Effector memory CD4-positive, alpha-beta T cell (primary cell): ENCODE measurements at regions not wholly inside any gene's neighbourhood (a gene's known extent, or its start where the extent isn't known, plus 50 kb on each side); places are given as distances from the start of the nearest gene placed in this dataset.

ENCODE experiments used
- DNase-seq, 3 donors: peaks; one replicate each; pipeline ENCODE4 v3.0.0-alpha.2; 2020
- H3K27ac ChIP-seq: 2 replicates; pipeline ENCODE4 v1.7.0; 2013; ENCODE audit warnings: mild to moderate bottlenecking, low read length, moderate library complexity; ENCODE audit not compliant: insufficient read depth, poor library complexity, severe bottlenecking
- H3K27me3 ChIP-seq: replicated peaks from 2 replicates; pipeline ENCODE4 v1.7.0; 2013; ENCODE audit warnings: mild to moderate bottlenecking, low read length; ENCODE audit not compliant: insufficient read depth, control insufficient read depth, poor library complexity, severe bottlenecking
- H3K36me3 ChIP-seq: 2 replicates; pipeline ENCODE4 v1.7.0; 2013; ENCODE audit warnings: mild to moderate bottlenecking, low read length, moderate library complexity; ENCODE audit not compliant: control insufficient read depth, insufficient read depth
- H3K4me1 ChIP-seq: 2 replicates; pipeline ENCODE4 v1.7.0; 2013; ENCODE audit warnings: low read length, mild to moderate bottlenecking; ENCODE audit not compliant: control insufficient read depth, insufficient read depth, poor library complexity, severe bottlenecking
- H3K4me3 ChIP-seq: 2 replicates; pipeline ENCODE4 v1.7.0; 2013; ENCODE audit warnings: low read length, low read depth, mild to moderate bottlenecking; ENCODE audit not compliant: insufficient read depth, poor library complexity, severe bottlenecking
- H3K9me3 ChIP-seq: 2 replicates; pipeline ENCODE4 v1.7.0; 2013; ENCODE audit warnings: mild to moderate bottlenecking, low read length, moderate library complexity; ENCODE audit not compliant: control insufficient read depth

DNA sequence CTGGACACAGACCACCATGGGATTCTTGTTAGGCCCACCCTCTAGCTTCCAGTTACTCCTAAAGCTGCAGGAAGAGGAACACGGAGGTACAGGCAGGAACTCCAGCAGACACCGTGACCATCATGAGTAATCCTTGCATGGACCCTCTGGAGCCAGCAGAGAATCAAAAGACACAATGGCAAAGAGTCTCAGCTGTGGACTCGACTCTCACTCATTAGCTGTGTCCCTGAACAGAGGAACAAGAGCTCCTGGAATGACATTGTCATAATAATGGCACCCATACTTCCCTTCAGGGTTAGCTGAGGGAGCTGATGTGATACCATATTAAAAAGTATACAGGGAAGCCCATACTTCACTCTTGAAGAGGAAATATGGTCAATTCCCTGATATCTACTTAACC lies 176.3 kb upstream of the ASIC2 start:
- H3K27ac ChIP-seq, result no peak overlapping the region
- H3K4me1 ChIP-seq, result no peaks in the 10 kb centered on the region
- no peaks in the 10 kb centered on the region for H3K27me3 ChIP-seq
- no peaks in the 10 kb centered on the region for H3K9me3 ChIP-seq
- H3K36me3 ChIP-seq, result no peaks in the 10 kb centered on the region
- no peak for DNase-seq
- no peak overlapping the region for H3K4me3 ChIP-seq

DNA sequence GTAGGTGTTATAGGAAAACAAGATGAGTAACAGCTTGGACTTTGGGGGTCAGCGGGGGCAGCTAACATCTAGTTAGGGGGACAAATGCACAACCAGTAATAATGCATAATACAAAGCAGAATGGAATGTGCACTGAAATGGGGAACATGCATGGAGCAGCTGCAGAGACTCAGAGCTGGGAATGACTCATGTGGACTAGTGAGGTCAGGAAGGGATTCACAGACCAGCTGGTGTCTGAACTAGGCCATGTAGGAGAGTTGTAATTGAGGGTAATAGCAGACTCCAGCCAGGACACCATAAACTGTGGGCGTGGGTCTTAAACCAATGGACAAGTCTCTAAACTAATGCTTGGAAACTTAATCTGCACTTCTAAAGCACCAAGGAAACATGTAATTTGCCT lies 176.8 kb upstream of the ASIC2 start:
- H3K27ac ChIP-seq, result no peak overlapping the region
- no peak for DNase-seq
- H3K4me3 ChIP-seq, result no peak overlapping the region
- H3K9me3 ChIP-seq, result no peaks in the 10 kb centered on the region
- H3K27me3 ChIP-seq, result no peaks in the 10 kb centered on the region
- H3K36me3 ChIP-seq, result no peaks in the 10 kb centered on the region
- H3K4me1 ChIP-seq, result no peaks in the 10 kb centered on the region

DNA sequence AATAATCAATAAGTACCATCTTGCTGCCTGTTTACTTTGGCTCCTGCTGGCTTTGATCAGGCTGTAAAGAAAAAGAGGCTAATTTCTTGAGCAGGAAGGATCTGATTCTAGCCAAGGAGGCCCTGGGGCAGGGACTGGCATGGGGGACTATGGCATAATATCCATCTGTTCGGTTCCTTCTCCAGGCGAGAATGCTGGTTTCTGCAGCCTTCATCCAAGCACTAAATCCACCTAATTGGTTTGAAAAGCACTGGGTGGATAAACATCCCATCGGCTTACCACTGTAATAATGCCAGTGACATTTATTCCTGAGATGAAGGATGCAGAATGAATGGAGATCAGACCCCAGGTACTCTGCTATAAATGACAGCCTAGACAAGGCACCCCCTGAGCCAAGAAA lies 180.0 kb upstream of the ASIC2 start:
- no peak overlapping the region for H3K4me3 ChIP-seq
- H3K4me1 ChIP-seq, result no peaks in the 10 kb centered on the region
- DNase-seq, result no peak

DNA sequence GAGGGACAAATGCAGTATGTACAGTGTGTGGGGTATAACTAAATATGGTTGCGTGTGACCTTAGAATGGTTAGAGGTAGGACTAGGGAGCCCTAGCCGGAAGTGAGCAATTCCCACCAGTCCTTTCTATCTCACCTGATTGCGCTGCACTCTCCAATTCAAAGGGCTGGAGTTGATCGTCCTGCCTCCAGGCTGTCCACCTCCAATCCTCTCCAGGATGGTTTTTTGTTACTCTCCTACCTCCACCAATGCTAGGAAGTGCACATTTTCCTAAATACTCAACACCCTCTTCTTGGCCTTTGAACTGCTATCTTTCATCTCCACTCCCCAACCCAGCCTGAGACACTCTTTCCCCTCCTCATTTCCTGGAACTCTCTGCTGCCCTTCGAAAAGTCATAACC lies 181.7 kb upstream of the ASIC2 start:
- H3K36me3 ChIP-seq, result no peaks in the 10 kb centered on the region
- H3K9me3 ChIP-seq, result no peaks in the 10 kb centered on the region
- no peak overlapping the region for H3K4me3 ChIP-seq
- DNase-seq, result no peak
- no peaks in the 10 kb centered on the region for H3K4me1 ChIP-seq
- H3K27me3 ChIP-seq, result no peaks in the 10 kb centered on the region
- H3K27ac ChIP-seq, result no peak overlapping the region

More for the DNA sequence above, 180.0 kb upstream of the ASIC2 start:
- H3K9me3 ChIP-seq, result no peaks in the 10 kb centered on the region
- H3K27me3 ChIP-seq, result no peaks in the 10 kb centered on the region
- H3K36me3 ChIP-seq, result no peaks in the 10 kb centered on the region
- H3K27ac ChIP-seq, result no peak overlapping the region

DNA sequence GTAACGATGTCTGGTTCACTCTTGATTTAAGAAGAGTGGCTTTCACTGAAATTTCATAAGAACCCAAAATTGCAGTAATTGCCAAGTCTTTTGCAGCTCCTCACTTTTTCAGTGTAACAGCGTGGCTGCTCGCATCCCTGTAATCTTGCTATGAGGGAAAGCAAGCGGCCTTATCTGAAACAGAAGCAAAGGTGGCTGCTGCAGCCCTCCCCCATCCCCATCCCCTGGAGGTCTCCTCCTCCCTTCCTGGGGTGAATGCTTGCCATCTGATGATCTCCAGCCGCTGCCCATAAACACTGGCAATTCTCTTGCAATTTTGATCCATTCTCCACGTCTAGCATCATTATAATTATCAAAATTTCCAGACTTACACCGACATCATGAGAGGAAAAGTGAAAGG lies 182.5 kb upstream of the ASIC2 start:
- Histone ChIP-seq H3K27ac (no peak overlapping the region), H3K4me1 (no peaks in the 10 kb centered on the region), H3K27me3 (no peaks in the 10 kb centered on the region), H3K9me3 (no peaks in the 10 kb centered on the region), H3K36me3 (no peaks in the 10 kb centered on the region), H3K4me3 (no peak overlapping the region)
- no peak for DNase-seq

DNA sequence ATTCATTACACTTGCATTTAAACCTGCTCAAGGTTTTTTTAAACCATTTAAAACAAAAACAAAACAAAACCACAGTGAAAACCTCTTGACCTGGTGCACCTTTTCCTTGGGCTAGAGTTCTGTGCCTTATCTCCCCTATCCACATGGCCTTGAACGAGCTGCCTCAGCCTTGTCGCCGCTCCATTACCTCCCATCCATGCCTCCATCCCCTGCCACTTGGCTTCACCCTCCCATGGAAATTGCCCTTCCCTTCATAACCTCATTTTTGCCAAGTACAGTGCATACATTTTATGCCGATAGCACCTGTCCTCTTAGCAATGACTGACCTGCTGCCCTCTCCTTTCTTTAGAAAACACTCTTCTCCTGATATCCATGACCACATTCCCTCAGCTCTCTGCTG lies 188.6 kb upstream of the ASIC2 start:
- H3K9me3 ChIP-seq, result no peaks in the 10 kb centered on the region
- H3K4me1 ChIP-seq, result no peaks in the 10 kb centered on the region
- no peak overlapping the region for H3K27ac ChIP-seq
- no peaks in the 10 kb centered on the region for H3K36me3 ChIP-seq
- no peak overlapping the region for H3K4me3 ChIP-seq
- no peak for DNase-seq
- no peaks in the 10 kb centered on the region for H3K27me3 ChIP-seq

DNA sequence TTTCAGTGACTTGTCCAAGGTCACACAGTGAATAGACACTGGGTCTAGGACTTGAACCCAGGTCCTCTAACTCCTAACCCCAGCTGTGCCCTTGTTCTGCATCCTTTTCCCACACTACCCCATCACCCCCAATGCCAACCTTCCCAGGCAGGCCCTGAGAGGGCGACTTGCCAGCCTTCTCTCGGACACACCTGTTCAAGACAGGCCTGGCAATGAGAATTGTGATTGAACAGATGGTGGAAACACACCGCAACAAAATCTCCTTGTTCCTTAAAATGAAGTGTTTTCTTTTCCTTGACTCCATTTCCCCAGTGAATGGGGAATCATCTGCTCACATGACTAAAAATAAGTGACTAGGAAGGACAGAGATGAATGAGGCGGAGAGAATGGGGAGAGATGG lies 189.5 kb upstream of the ASIC2 start:
- H3K4me1 ChIP-seq, result no peaks in the 10 kb centered on the region
- no peak overlapping the region for H3K4me3 ChIP-seq
- no peaks in the 10 kb centered on the region for H3K36me3 ChIP-seq
- no peaks in the 10 kb centered on the region for H3K27me3 ChIP-seq
- H3K27ac ChIP-seq, result no peak overlapping the region
- H3K9me3 ChIP-seq, result no peaks in the 10 kb centered on the region
- DNase-seq, result no peak

DNA sequence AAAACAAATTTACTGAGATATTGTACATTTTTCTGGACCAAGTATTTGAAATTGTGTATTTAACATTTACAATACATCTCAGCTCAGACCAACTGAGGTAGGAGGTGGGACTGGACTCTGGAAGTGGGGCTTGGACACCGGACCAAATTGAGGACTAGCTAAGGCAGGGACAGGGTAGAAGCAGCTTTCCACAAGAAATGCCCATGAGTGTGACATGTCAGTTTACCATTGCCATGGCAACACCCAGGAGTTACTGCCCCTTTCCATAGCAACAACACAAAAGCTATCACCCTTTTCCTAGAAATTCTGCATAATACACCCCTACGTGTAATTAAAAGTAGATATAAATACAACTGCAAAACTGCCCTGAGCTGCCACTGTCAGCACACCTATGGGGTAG lies 191.5 kb upstream of the ASIC2 start:
- Histone ChIP-seq H3K4me1 (no peaks in the 10 kb centered on the region), H3K9me3 (no peaks in the 10 kb centered on the region), H3K36me3 (no peaks in the 10 kb centered on the region), H3K4me3 (no peak overlapping the region), H3K27ac (no peak overlapping the region), H3K27me3 (no peaks in the 10 kb centered on the region)
- DNase-seq, result no peak

DNA sequence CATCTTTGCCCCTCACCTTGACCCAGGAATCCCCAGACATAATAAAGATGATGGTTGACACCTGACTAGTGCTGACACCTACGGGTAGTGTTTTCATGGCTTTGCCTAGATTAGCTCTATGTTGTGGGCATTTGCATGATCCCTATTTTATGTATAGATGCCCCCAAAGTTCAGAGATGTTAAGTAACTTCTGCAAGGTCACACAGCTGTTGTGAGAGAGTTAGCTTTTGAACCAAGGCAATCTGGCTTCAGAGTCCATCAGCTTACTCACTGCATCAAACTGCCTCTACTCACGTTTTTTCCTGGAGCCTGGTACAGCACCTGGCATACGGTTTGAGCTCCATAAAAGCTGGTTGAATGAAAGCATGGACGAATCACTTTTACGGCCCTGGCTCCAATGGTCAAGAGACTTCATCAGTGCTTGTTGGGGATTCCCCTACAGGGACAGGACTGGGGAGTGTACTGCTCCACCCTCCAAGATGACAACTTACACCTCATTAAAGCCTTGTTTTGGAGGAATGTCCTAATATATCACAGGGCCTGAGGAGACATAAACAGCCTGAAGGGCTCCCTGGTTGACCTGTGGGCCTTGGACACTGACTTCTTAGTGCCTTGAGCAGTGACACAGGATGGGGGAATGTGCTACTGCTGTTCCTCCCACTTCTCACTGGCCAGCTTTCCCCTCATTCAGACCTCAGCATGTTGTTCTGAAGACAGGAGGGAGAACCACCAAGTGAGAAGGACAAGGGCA lies 193.2 kb upstream of the ASIC2 start:
- Histone ChIP-seq H3K27ac (no peak overlapping the region), H3K4me3 (no peak overlapping the region), H3K27me3 (no peaks in the 10 kb centered on the region), H3K9me3 (no peaks in the 10 kb centered on the region), H3K36me3 (no peaks in the 10 kb centered on the region), H3K4me1 (no peaks in the 10 kb centered on the region)
- no peak for DNase-seq

DNA sequence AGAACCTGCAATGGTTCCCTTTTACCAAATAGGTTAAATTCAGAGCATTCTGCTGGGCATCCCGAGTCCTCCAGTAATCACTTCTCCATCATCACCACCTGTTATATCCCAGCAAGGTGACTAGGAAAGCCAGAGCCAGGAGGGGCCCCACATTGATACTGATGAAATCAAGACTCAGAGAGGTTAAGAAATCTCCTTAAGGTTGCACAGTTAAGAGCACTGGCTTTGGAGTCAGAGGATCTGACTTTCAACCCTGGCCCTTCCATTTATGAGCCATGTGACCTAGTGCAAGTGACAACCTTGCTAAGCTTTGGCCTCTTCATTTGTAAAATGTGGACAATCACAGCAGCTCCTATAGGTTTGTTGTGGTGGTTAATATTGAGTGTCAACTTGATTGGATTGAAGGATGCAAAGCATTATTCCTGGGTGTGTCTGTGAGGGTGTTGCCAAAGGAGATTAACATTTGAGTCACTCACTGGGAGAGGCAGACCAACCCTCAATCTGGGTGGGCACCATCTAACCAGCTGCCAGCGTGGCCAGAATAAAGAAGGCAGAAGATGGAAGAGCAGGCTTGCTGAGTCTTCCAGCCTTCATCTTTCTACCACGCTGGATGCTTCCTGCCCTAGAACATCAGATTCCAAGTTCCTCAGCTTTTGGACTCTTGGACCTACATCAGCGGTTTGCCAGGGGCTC lies 194.2 kb upstream of the ASIC2 start:
- Histone ChIP-seq H3K4me3 (no peak overlapping the region), H3K27me3 (no peaks in the 10 kb centered on the region), H3K27ac (no peak overlapping the region), H3K36me3 (no peaks in the 10 kb centered on the region), H3K4me1 (no peaks in the 10 kb centered on the region), H3K9me3 (no peaks in the 10 kb centered on the region)
- DNase-seq, result no peak
